Fibroblast of villous mesenchyme (primary cell): ENCODE measurements at regions not wholly inside any gene's neighbourhood (a gene's known extent, or its start where the extent isn't known, plus 50 kb on each side); places are given as distances from the start of the nearest gene placed in this dataset.
A peak's percentile ranks its signal among the peaks of the same experiment; 100 is the strongest.

Source experiments
- DNase-seq: peaks from one replicate; pipeline ENCODE4 v3.0.0-alpha.2; 2010; ENCODE audit warnings: low read depth
- H3K4me3 ChIP-seq: 2 replicates; pipeline ENCODE4 v1.5.1; 2011; ENCODE audit warnings: low read depth, mild to moderate bottlenecking, low read length
- CTCF ChIP-seq: IDR thresholded peaks from 2 replicates; pipeline ENCODE4 v1.5.1; 2012; ENCODE audit warnings: low read depth, mild to moderate bottlenecking, low read length; ENCODE audit not compliant: insufficient read depth

- peak; percentile 11 for DNase-seq
- TF ChIP-seq CTCF: no peak
- H3K4me3 ChIP-seq: no peak overlapping the region
Measured at GRCh38 chr3:107986505-107986904, 104.3 kb downstream of the CD47 start.

GRCh38 chr3:107985496-107985895, 105.3 kb downstream of the CD47 start:
- H3K4me3 ChIP-seq: no peak overlapping the region
- no peak for DNase-seq
- no peak for TF ChIP-seq CTCF

- DNase-seq: no peak
- H3K4me3 ChIP-seq: no peak overlapping the region
- TF ChIP-seq CTCF: no peak
Measured at GRCh38 chr3:107983247-107983646, 107.6 kb downstream of the CD47 start.

- no peak overlapping the region for H3K4me3 ChIP-seq
- DNase-seq: no peak
- TF ChIP-seq CTCF: no peak
Measured at GRCh38 chr3:107982165-107982564, 108.7 kb downstream of the CD47 start.

- no peak for TF ChIP-seq CTCF
- no peak for DNase-seq
- no peak overlapping the region for H3K4me3 ChIP-seq
Measured at GRCh38 chr3:107981471-107982111, 109.2 kb downstream of the CD47 start.

GRCh38 chr3:107979538-107979937, 111.3 kb downstream of the CD47 start:
- H3K4me3 ChIP-seq: no peak overlapping the region
- no peak for DNase-seq
- TF ChIP-seq CTCF: no peak
